ENCODE measurements at regions not wholly inside any gene's neighbourhood (a gene's known extent, or its start where the extent isn't known, plus 50 kb on each side); places are given as distances from the start of the nearest gene placed in this dataset.

DNA sequence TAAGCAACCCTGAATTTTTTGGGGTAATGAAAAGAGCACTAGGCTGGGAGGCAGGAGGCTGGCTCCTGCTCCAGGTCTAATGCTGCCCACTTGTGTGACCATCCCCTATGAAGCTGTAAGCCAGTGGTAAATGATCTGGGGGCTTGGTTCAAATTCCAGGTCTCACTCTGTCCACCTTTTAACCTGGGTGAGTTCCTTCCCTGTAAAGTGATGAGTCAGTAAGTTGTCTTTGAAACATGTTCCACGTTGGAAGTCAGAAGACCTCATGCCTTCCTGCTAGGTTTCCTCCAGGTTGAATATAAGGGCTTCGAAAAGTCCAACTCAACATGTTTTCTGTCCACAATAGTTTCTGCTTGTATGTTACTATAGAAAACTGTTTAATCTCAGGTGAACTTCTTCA lies 160.9 kb upstream of the MYT1L start:
- no peak for TF ChIP-seq PPARA (CRISPR knock-in tag; IDR thresholded peaks at IDR 0.05; ENCODE audit: borderline replicate concordance)
- TF ChIP-seq TCF4 (CRISPR knock-in tag; IDR thresholded peaks at IDR 0.05; ENCODE audit: borderline replicate concordance): no peak
- no peak for TF ChIP-seq ZNF70 (CRISPR knock-in tag; IDR thresholded peaks at IDR 0.05)
- TF ChIP-seq, protein P1, sequence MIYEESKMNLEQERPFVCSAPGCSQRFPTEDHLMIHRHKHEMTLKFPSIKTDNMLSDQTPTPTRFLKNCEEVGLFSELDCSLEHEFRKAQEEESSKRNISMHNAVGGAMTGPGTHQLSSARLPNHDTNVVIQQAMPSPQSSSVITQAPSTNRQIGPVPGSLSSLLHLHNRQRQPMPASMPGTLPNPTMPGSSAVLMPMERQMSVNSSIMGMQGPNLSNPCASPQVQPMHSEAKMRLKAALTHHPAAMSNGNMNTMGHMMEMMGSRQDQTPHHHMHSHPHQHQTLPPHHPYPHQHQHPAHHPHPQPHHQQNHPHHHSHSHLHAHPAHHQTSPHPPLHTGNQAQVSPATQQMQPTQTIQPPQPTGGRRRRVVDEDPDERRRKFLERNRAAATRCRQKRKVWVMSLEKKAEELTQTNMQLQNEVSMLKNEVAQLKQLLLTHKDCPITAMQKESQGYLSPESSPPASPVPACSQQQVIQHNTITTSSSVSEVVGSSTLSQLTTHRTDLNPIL (CRISPR knock-in tag; IDR thresholded peaks at IDR 0.05; ENCODE audit: low read depth): no peak
- TF ChIP-seq, protein P2, sequence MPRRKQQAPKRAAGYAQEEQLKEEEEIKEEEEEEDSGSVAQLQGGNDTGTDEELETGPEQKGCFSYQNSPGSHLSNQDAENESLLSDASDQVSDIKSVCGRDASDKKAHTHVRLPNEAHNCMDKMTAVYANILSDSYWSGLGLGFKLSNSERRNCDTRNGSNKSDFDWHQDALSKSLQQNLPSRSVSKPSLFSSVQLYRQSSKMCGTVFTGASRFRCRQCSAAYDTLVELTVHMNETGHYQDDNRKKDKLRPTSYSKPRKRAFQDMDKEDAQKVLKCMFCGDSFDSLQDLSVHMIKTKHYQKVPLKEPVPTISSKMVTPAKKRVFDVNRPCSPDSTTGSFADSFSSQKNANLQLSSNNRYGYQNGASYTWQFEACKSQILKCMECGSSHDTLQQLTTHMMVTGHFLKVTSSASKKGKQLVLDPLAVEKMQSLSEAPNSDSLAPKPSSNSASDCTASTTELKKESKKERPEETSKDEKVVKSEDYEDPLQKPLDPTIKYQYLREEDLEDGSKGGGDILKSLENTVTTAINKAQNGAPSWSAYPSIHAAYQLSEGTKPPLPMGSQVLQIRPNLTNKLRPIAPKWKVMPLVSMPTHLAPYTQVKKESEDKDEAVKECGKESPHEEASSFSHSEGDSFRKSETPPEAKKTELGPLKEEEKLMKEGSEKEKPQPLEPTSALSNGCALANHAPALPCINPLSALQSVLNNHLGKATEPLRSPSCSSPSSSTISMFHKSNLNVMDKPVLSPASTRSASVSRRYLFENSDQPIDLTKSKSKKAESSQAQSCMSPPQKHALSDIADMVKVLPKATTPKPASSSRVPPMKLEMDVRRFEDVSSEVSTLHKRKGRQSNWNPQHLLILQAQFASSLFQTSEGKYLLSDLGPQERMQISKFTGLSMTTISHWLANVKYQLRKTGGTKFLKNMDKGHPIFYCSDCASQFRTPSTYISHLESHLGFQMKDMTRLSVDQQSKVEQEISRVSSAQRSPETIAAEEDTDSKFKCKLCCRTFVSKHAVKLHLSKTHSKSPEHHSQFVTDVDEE (CRISPR knock-in tag; IDR thresholded peaks at IDR 0.05): no peak

Measured in SK-N-SH treated with all-trans-retinoic acid at 6 μM for 48 hours (cell line).